ENCODE measurements at regions not wholly inside any gene's neighbourhood (a gene's known extent, or its start where the extent isn't known, plus 50 kb on each side); places are given as distances from the start of the nearest gene placed in this dataset.

DNA sequence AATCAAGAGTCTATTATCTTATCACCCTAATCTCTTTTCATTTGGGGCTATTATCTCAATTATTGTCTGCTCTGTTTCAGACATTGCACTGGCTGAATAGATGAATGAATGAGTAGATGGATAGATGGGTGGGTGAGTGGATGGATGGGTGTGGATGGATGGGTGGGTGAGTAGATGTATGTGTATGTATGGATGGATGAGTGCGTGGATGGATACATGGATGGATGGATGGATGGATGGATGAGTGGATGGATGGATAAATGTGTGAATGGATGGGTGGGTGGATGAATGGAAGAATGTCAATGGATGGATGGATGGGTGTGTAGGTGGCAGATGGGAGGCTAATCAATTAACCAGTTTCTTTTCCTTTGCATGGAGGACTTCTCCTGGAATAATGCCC lies 301.7 kb downstream of the NSG2 start:
- TF ChIP-seq CTCF (IDR thresholded peaks at IDR 0.05; ENCODE audit: unreplicated experiment), result no peak
- no TSS peak for BruUV-seq (replicated peaks)
- no peaks in the 10 kb centered on the region for H3K4me1 Mint-ChIP-seq (ENCODE audit: low read depth, unreplicated experiment)
- no peak overlapping the region for H3K27ac Mint-ChIP-seq (ENCODE audit: unreplicated experiment)
- no peak for DNase-seq
- peaks cover 9% of the 10 kb centered on the region for H3K9me3 Mint-ChIP-seq (ENCODE audit: low read depth, unreplicated experiment)
- CTCF ChIA-PET, result no interaction called here
- H3K4me3 Mint-ChIP-seq (ENCODE audit: low read depth, unreplicated experiment), result no peak overlapping the region
- no peaks in the 10 kb centered on the region for H3K36me3 Mint-ChIP-seq (ENCODE audit: insufficient read depth, unreplicated experiment)
- peaks cover 39% of the 10 kb centered on the region for H3K27me3 Mint-ChIP-seq (ENCODE audit: unreplicated experiment)
- intact Hi-C loops (cut with micrococcal nuclease; ENCODE audit: unreplicated experiment), result no loop called here

DNA sequence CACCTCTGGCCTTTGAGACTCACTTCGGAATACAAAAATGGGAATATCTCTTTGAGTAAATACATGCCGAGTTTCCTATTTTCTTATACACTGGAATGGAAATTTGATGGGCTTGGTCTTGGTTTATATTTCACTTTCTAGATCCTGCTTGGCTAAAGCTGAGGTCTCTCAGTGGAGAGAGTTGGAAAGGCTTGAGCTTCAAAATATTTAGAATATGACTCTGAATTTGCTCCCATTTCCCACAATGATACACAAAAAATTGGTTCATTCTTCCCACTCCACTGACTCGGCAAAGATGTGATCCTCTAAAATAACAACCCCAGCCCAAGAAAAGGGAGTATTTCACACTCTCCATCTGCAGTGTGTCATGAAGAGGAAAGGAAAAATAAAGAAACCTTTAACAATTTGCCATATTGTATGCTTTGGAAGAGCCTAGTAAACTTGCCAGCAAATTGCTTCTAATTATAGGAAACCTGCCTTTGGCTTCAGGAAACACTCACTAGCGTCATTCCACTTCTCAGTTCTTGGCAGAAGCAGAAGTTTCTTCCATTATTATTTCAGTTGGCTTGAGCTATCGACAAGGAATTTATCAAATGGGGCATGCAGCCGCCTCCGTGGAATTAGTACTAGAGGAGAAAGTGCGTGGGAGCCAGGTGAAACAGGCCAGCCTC lies 302.9 kb downstream of the NSG2 start:
- Mint-ChIP-seq H3K9me3 (ENCODE audit: low read depth, unreplicated experiment) (peaks cover 9% of the 10 kb centered on the region), H3K4me3 (ENCODE audit: low read depth, unreplicated experiment) (no peak overlapping the region), H3K36me3 (ENCODE audit: insufficient read depth, unreplicated experiment) (no peaks in the 10 kb centered on the region), H3K27ac (ENCODE audit: unreplicated experiment) (no peak overlapping the region), H3K27me3 (ENCODE audit: unreplicated experiment) (peaks cover 39% of the 10 kb centered on the region), H3K4me1 (ENCODE audit: low read depth, unreplicated experiment) (no peaks in the 10 kb centered on the region)
- no peak for TF ChIP-seq CTCF (IDR thresholded peaks at IDR 0.05; ENCODE audit: unreplicated experiment)
- DNase-seq, result no peak
- CTCF ChIA-PET, result no interaction called here
- intact Hi-C loops (cut with micrococcal nuclease; ENCODE audit: unreplicated experiment), result no loop called here
- no TSS peak for BruUV-seq (replicated peaks)

DNA sequence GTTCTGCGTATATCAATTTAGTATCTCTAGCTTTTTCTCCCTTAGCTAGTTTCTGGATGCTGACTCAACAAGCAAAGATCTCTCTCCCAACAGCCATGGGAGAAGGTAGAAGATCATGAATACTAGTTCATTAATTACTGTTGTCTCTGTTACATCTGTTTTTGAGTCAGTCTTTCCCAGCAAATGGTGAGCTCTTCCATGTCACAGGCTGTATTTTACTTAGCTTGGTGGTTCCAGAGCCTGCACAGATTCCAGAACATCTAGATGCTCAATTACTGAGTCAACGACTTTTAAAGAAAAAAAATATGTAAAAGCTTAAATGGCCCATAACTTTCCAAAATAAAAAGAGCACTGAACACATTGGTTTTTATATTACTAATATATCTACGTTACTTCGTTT lies 307.2 kb downstream of the NSG2 start:
- H3K4me3 Mint-ChIP-seq (ENCODE audit: low read depth, unreplicated experiment), result no peak overlapping the region
- no peak for TF ChIP-seq CTCF (IDR thresholded peaks at IDR 0.05; ENCODE audit: unreplicated experiment)
- no peaks in the 10 kb centered on the region for H3K36me3 Mint-ChIP-seq (ENCODE audit: insufficient read depth, unreplicated experiment)
- H3K27ac Mint-ChIP-seq (ENCODE audit: unreplicated experiment), result no peak overlapping the region
- H3K4me1 Mint-ChIP-seq (ENCODE audit: low read depth, unreplicated experiment), result peaks cover 8% of the 10 kb centered on the region
- intact Hi-C loops (cut with micrococcal nuclease; ENCODE audit: unreplicated experiment), result no loop called here
- DNase-seq, result no peak
- BruUV-seq (replicated peaks), result no TSS peak
- CTCF ChIA-PET, result interaction anchor here (0.8 to 1.6 kb wide), 2 partner anchors 150 to 441 kb away, joined by 3 to 6 read pairs; no protein-coding TSS in a partner anchor
- peaks cover 25% of the 10 kb centered on the region for H3K27me3 Mint-ChIP-seq (ENCODE audit: unreplicated experiment)
- peaks cover 6% of the 10 kb centered on the region for H3K9me3 Mint-ChIP-seq (ENCODE audit: low read depth, unreplicated experiment)

DNA sequence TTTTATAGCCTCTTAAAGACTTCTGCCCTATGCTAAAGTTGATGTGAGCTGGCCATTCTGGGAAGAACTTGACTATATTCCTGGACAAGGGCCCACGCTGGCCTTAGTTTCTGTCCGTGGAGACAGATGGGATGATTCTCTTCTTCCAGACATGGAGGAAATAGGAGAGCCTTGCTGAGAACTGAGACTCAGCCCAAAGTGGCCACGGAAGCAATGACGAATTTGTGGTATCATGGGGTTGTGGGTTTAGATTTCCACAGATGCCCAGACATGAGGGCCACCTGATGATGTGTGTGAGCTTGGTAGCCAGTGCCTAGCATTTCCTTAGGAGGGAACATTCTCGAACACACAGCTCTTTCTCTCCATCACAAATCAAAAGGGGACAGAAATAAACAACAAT lies 309.1 kb downstream of the NSG2 start:
- Mint-ChIP-seq H3K4me1 (ENCODE audit: low read depth, unreplicated experiment) (peaks cover 8% of the 10 kb centered on the region), H3K9me3 (ENCODE audit: low read depth, unreplicated experiment) (peaks cover 6% of the 10 kb centered on the region), H3K27me3 (ENCODE audit: unreplicated experiment) (peaks cover 14% of the 10 kb centered on the region), H3K36me3 (ENCODE audit: insufficient read depth, unreplicated experiment) (no peaks in the 10 kb centered on the region), H3K4me3 (ENCODE audit: low read depth, unreplicated experiment) (no peak overlapping the region), H3K27ac (ENCODE audit: unreplicated experiment) (no peak overlapping the region)
- CTCF ChIA-PET, result interaction anchor here (1.1 to 1.6 kb wide), 2 partner anchors 59 to 148 kb away, joined by 3 to 6 read pairs; no protein-coding TSS in a partner anchor
- DNase-seq, result no peak
- BruUV-seq (replicated peaks), result no TSS peak
- intact Hi-C loops (cut with micrococcal nuclease; ENCODE audit: unreplicated experiment), result no loop called here
- no peak for TF ChIP-seq CTCF (IDR thresholded peaks at IDR 0.05; ENCODE audit: unreplicated experiment)

All from Calu3 (cell line).